ENCODE measurements at regions not wholly inside any gene's neighbourhood (a gene's known extent, or its start where the extent isn't known, plus 50 kb on each side); places are given as distances from the start of the nearest gene placed in this dataset.
"Not testable (repeated sequence)": the region's sequence is repeated elsewhere in the genome, so short reads cannot be mapped to it uniquely, and the experiment has no call there.

- Histone ChIP-seq H3K27ac (ENCODE audit: low read length) (no peak overlapping the region), H3K27me3 (ENCODE audit: control insufficient read depth in 1 of 2, insufficient read depth in 2 of 2, low read length in 2 of 2) (no peaks in the 10 kb centered on the region), H3K9ac (ENCODE audit: low read length in 2 of 2) (no peak overlapping the region), H3K9me3 (ENCODE audit: control insufficient read depth in 2 of 2, low read length in 2 of 2) (no peaks in the 10 kb centered on the region), H3K4me3 (ENCODE audit: low read length in 2 of 2) (no peak overlapping the region), H3K36me3 (ENCODE audit: control insufficient read depth in 2 of 2, insufficient read depth in 2 of 2, low read length in 2 of 2) (no peaks in the 10 kb centered on the region), H3K4me1 (ENCODE audit: control insufficient read depth, insufficient read depth, low read length) (no peaks in the 10 kb centered on the region)
Observed at GRCh38 chr21:15659753-15660422, 69.9 kb upstream of the USP25 start.

GRCh38 chr21:15660423-15660804 lies 69.4 kb upstream of the USP25 start:
- Histone ChIP-seq H3K27me3 (ENCODE audit: control insufficient read depth in 1 of 2, insufficient read depth in 2 of 2, low read length in 2 of 2) (no peaks in the 10 kb centered on the region), H3K36me3 (ENCODE audit: control insufficient read depth in 2 of 2, insufficient read depth in 2 of 2, low read length in 2 of 2) (no peaks in the 10 kb centered on the region), H3K4me3 (ENCODE audit: low read length in 2 of 2) (no peak overlapping the region), H3K27ac (ENCODE audit: low read length) (no peak overlapping the region), H3K9me3 (ENCODE audit: control insufficient read depth in 2 of 2, low read length in 2 of 2) (no peaks in the 10 kb centered on the region), H3K4me1 (ENCODE audit: control insufficient read depth, insufficient read depth, low read length) (no peaks in the 10 kb centered on the region), H3K9ac (ENCODE audit: low read length in 2 of 2) (no peak overlapping the region)

GRCh38 chr21:15667010-15667409 lies 62.8 kb upstream of the USP25 start:
- Histone ChIP-seq H3K9ac (ENCODE audit: low read length in 2 of 2) (no peak overlapping the region), H3K4me1 (ENCODE audit: control insufficient read depth, insufficient read depth, low read length) (no peaks in the 10 kb centered on the region), H3K9me3 (ENCODE audit: control insufficient read depth in 2 of 2, low read length in 2 of 2) (no peaks in the 10 kb centered on the region), H3K4me3 (ENCODE audit: low read length in 2 of 2) (no peak overlapping the region), H3K27ac (ENCODE audit: low read length) (no peak overlapping the region), H3K27me3 (ENCODE audit: control insufficient read depth in 1 of 2, insufficient read depth in 2 of 2, low read length in 2 of 2) (no peaks in the 10 kb centered on the region), H3K36me3 (ENCODE audit: control insufficient read depth in 2 of 2, insufficient read depth in 2 of 2, low read length in 2 of 2) (no peaks in the 10 kb centered on the region)

- no peaks in the 10 kb centered on the region for H3K27me3 ChIP-seq (ENCODE audit: control insufficient read depth in 1 of 2, insufficient read depth in 2 of 2, low read length in 2 of 2)
- H3K4me3 ChIP-seq (ENCODE audit: low read length in 2 of 2) = no peak overlapping the region
- no peak overlapping the region for H3K27ac ChIP-seq (ENCODE audit: low read length)
- H3K9me3 ChIP-seq (ENCODE audit: control insufficient read depth in 2 of 2, low read length in 2 of 2) = no peaks in the 10 kb centered on the region
- no peak overlapping the region for H3K9ac ChIP-seq (ENCODE audit: low read length in 2 of 2)
- no peaks in the 10 kb centered on the region for H3K36me3 ChIP-seq (ENCODE audit: control insufficient read depth in 2 of 2, insufficient read depth in 2 of 2, low read length in 2 of 2)
- H3K4me1 ChIP-seq (ENCODE audit: control insufficient read depth, insufficient read depth, low read length) = no peaks in the 10 kb centered on the region
Observed at GRCh38 chr21:15667819-15668218, 62.0 kb upstream of the USP25 start.

- no peaks in the 10 kb centered on the region for H3K27me3 ChIP-seq (ENCODE audit: control insufficient read depth in 1 of 2, insufficient read depth in 2 of 2, low read length in 2 of 2)
- no peak overlapping the region for H3K9ac ChIP-seq (ENCODE audit: low read length in 2 of 2)
- no peak overlapping the region for H3K27ac ChIP-seq (ENCODE audit: low read length)
- no peaks in the 10 kb centered on the region for H3K4me1 ChIP-seq (ENCODE audit: control insufficient read depth, insufficient read depth, low read length)
- no peaks in the 10 kb centered on the region for H3K9me3 ChIP-seq (ENCODE audit: control insufficient read depth in 2 of 2, low read length in 2 of 2)
- no peaks in the 10 kb centered on the region for H3K36me3 ChIP-seq (ENCODE audit: control insufficient read depth in 2 of 2, insufficient read depth in 2 of 2, low read length in 2 of 2)
- no peak overlapping the region for H3K4me3 ChIP-seq (ENCODE audit: low read length in 2 of 2)
Observed at GRCh38 chr21:15669247-15669646, 60.5 kb upstream of the USP25 start.

- Histone ChIP-seq H3K4me3 (ENCODE audit: low read length in 2 of 2) (no peak overlapping the region), H3K27ac (ENCODE audit: low read length) (no peak overlapping the region), H3K27me3 (ENCODE audit: control insufficient read depth in 1 of 2, insufficient read depth in 2 of 2, low read length in 2 of 2) (no peaks in the 10 kb centered on the region), H3K4me1 (ENCODE audit: control insufficient read depth, insufficient read depth, low read length) (no peaks in the 10 kb centered on the region), H3K9me3 (ENCODE audit: control insufficient read depth in 2 of 2, low read length in 2 of 2) (no peaks in the 10 kb centered on the region), H3K9ac (ENCODE audit: low read length in 2 of 2) (no peak overlapping the region), H3K36me3 (ENCODE audit: control insufficient read depth in 2 of 2, insufficient read depth in 2 of 2, low read length in 2 of 2) (no peaks in the 10 kb centered on the region)
Observed at GRCh38 chr21:15671188-15671587, 58.6 kb upstream of the USP25 start.

GRCh38 chr21:15672578-15672977 lies 57.2 kb upstream of the USP25 start:
- H3K36me3 ChIP-seq (ENCODE audit: control insufficient read depth in 2 of 2, insufficient read depth in 2 of 2, low read length in 2 of 2); H3K4me3 ChIP-seq (ENCODE audit: low read length in 2 of 2); H3K9ac ChIP-seq (ENCODE audit: low read length in 2 of 2); H3K27ac ChIP-seq (ENCODE audit: low read length); H3K4me1 ChIP-seq (ENCODE audit: control insufficient read depth, insufficient read depth, low read length); H3K9me3 ChIP-seq (ENCODE audit: control insufficient read depth in 2 of 2, low read length in 2 of 2); H3K27me3 ChIP-seq (ENCODE audit: control insufficient read depth in 1 of 2, insufficient read depth in 2 of 2, low read length in 2 of 2): not testable (repeated sequence)

- no peaks in the 10 kb centered on the region for H3K4me1 ChIP-seq (ENCODE audit: control insufficient read depth, insufficient read depth, low read length)
- H3K9ac ChIP-seq (ENCODE audit: low read length in 2 of 2) = no peak overlapping the region
- H3K36me3 ChIP-seq (ENCODE audit: control insufficient read depth in 2 of 2, insufficient read depth in 2 of 2, low read length in 2 of 2) = no peaks in the 10 kb centered on the region
- H3K4me3 ChIP-seq (ENCODE audit: low read length in 2 of 2) = no peak overlapping the region
- peaks cover 2 to 3% of the 10 kb centered on the region in 2 donors for H3K9me3 ChIP-seq (ENCODE audit: control insufficient read depth in 2 of 2, low read length in 2 of 2)
- H3K27me3 ChIP-seq (ENCODE audit: control insufficient read depth in 1 of 2, insufficient read depth in 2 of 2, low read length in 2 of 2) = no peaks in the 10 kb centered on the region
- no peak overlapping the region for H3K27ac ChIP-seq (ENCODE audit: low read length)
Observed at GRCh38 chr21:15676935-15677334, 52.8 kb upstream of the USP25 start.

- Histone ChIP-seq H3K4me1 (ENCODE audit: control insufficient read depth, insufficient read depth, low read length) (no peaks in the 10 kb centered on the region), H3K36me3 (ENCODE audit: control insufficient read depth in 2 of 2, insufficient read depth in 2 of 2, low read length in 2 of 2) (no peaks in the 10 kb centered on the region), H3K9ac (ENCODE audit: low read length in 2 of 2) (no peak overlapping the region), H3K27me3 (ENCODE audit: control insufficient read depth in 1 of 2, insufficient read depth in 2 of 2, low read length in 2 of 2) (no peaks in the 10 kb centered on the region), H3K9me3 (ENCODE audit: control insufficient read depth in 2 of 2, low read length in 2 of 2) (peaks cover 2 to 3% of the 10 kb centered on the region in 2 donors), H3K27ac (ENCODE audit: low read length) (no peak overlapping the region), H3K4me3 (ENCODE audit: low read length in 2 of 2) (no peak overlapping the region)
Observed at GRCh38 chr21:15679630-15680029, 50.2 kb upstream of the USP25 start.
